Sigmoid colon (tissue), 3 donors: ENCODE measurements at regions not wholly inside any gene's neighbourhood (a gene's known extent, or its start where the extent isn't known, plus 50 kb on each side); places are given as distances from the start of the nearest gene placed in this dataset.

Source experiments
- POLR2A ChIP-seq, 2 donors: fragments of 450-650 bp; IDR thresholded peaks; one replicate each; pipeline ENCODE4 v1.6.1; 2016; ENCODE audit warnings: antibody characterized with exemption in 2 of 2, mild to moderate bottlenecking in 2 of 2, moderate library complexity in 2 of 2
- TF ChIP-seq, protein P1 (sequence below), 4 experiments: fragments of 450-650 bp in 3 of 4; fragments of 200-600 bp in 1 of 4; IDR thresholded peaks; one replicate each; pipeline ENCODE4 v1.5.1; 2016 to 2019; ENCODE audit warnings: antibody characterized with exemption in 4 of 4, mild to moderate bottlenecking in 3 of 4, moderate library complexity in 2 of 4

DNA sequence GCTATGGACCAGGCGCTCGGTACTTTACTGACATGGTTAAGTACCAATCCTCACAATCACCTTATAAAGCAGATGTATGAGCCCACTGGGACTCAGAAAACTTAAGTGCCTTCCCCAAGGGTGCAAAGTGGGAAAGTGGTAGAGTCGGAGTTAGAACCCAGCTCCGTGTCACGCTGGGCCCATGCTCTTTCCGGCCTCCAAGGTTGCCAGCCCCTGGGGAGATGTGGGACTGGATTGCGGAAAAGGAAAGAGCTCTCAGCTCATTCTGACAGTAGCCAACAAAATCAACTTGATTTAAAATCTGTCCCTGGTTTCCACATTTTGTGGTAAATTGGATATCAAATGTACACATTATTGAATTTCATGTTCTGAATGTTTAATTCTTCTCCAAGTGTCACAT, 403.8 kb downstream of the DCDC2C start:
- no peak for TF ChIP-seq POLR2A (IDR thresholded peaks at IDR 0.05)
- TF ChIP-seq, protein P1, sequence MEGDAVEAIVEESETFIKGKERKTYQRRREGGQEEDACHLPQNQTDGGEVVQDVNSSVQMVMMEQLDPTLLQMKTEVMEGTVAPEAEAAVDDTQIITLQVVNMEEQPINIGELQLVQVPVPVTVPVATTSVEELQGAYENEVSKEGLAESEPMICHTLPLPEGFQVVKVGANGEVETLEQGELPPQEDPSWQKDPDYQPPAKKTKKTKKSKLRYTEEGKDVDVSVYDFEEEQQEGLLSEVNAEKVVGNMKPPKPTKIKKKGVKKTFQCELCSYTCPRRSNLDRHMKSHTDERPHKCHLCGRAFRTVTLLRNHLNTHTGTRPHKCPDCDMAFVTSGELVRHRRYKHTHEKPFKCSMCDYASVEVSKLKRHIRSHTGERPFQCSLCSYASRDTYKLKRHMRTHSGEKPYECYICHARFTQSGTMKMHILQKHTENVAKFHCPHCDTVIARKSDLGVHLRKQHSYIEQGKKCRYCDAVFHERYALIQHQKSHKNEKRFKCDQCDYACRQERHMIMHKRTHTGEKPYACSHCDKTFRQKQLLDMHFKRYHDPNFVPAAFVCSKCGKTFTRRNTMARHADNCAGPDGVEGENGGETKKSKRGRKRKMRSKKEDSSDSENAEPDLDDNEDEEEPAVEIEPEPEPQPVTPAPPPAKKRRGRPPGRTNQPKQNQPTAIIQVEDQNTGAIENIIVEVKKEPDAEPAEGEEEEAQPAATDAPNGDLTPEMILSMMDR (IDR thresholded peaks at IDR 0.05) = no peak
